ENCODE measurements at regions not wholly inside any gene's neighbourhood (a gene's known extent, or its start where the extent isn't known, plus 50 kb on each side); places are given as distances from the start of the nearest gene placed in this dataset.
A peak's percentile ranks its signal among the peaks of the same experiment; 100 is the strongest.

DNA sequence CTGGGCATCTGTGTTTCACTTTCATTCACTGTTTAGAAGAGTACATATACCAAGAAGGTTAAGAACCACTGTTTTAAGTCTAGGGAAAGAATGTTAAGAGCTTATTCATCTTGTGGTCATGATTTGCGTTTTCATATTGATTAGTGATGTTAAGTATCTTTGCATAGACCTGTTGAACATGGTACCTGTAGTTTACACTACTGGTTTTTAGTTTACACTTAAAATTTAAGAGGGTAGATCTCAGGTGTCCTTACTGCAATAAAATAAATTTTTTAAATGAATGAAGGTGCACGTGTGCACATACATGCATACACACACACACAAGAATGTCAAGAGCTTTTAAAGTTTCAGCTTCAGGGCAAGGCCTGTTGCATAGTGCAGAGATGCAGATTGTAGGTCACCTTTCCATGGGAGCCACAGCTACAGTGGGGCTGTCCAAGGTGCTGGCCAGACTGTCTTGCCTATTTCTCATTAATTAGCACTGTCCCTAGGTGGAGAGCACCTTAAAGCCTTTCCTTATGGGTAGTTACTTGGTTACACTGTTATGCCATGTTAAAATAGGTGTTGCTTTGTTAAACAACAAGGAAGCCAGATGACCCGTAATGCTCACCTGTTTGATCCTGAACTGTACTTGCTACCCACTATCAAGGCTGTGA is 543.0 kb upstream of the DAB1 start:
- Histone ChIP-seq H3K4me3 (ENCODE audit: low read depth, low read length, poor library complexity, severe bottlenecking) (no peak overlapping the region), H3K27me3 (replicated peaks; ENCODE audit: insufficient read depth, low read depth, low read length, poor library complexity) (no peaks in the 10 kb centered on the region), H3K36me3 (ENCODE audit: insufficient read depth, low read length, poor library complexity, severe bottlenecking) (no peaks in the 10 kb centered on the region), H3K27ac (ENCODE audit: low read depth, low read length, poor library complexity, severe bottlenecking) (no peak overlapping the region), H3K9me3 (ENCODE audit: low read depth, low read length, poor library complexity, severe bottlenecking) (no peaks in the 10 kb centered on the region), H3K4me1 (ENCODE audit: insufficient read depth, low read length, poor library complexity, severe bottlenecking) (peaks cover 5% of the 10 kb centered on the region)
- TF ChIP-seq EZH2 (IDR thresholded peaks at IDR 0.05; ENCODE audit: borderline replicate concordance, low read depth, low read length, poor library complexity, severe bottlenecking): no peak
- TF ChIP-seq, protein P1, sequence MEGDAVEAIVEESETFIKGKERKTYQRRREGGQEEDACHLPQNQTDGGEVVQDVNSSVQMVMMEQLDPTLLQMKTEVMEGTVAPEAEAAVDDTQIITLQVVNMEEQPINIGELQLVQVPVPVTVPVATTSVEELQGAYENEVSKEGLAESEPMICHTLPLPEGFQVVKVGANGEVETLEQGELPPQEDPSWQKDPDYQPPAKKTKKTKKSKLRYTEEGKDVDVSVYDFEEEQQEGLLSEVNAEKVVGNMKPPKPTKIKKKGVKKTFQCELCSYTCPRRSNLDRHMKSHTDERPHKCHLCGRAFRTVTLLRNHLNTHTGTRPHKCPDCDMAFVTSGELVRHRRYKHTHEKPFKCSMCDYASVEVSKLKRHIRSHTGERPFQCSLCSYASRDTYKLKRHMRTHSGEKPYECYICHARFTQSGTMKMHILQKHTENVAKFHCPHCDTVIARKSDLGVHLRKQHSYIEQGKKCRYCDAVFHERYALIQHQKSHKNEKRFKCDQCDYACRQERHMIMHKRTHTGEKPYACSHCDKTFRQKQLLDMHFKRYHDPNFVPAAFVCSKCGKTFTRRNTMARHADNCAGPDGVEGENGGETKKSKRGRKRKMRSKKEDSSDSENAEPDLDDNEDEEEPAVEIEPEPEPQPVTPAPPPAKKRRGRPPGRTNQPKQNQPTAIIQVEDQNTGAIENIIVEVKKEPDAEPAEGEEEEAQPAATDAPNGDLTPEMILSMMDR (conservative IDR thresholded peaks at IDR 0.05; ENCODE audit: low read depth, low read length): no peak
- CTCF ChIA-PET: no interaction called here
- BruUV-seq (replicated peaks): no TSS peak
- peak; percentile 15 for DNase-seq (ENCODE audit: low spot score)
- intact Hi-C loops (cut with micrococcal nuclease; ENCODE audit: unreplicated experiment): no loop called here
- POLR2A ChIA-PET (ENCODE audit: low non-redundant PET): no interaction called here

DNA sequence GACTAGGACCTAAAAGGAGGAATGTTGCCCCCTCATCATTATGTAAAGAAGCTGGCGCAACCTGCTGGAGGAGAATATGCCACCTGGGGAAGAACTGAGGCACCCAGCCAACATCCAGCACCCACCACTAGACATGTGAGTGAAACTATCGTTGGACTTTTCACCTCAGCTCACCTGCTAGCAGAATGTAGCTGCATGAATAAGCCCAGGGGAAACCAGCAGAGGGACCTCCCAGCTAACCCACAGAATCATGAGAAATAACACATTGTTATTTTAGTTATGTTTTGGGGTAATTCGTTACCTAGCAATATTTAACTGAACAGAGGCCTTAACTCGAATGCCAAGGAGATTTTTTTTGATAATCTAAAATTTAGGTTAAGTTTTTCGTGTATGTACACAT is 542.5 kb upstream of the DAB1 start:
- ChIA-PET CTCF (no interaction called here), POLR2A (ENCODE audit: low non-redundant PET) (no interaction called here)
- Histone ChIP-seq H3K36me3 (ENCODE audit: insufficient read depth, low read length, poor library complexity, severe bottlenecking) (no peaks in the 10 kb centered on the region), H3K4me3 (ENCODE audit: low read depth, low read length, poor library complexity, severe bottlenecking) (no peak overlapping the region), H3K27ac (ENCODE audit: low read depth, low read length, poor library complexity, severe bottlenecking) (no peak overlapping the region), H3K4me1 (ENCODE audit: insufficient read depth, low read length, poor library complexity, severe bottlenecking) (peaks cover 5% of the 10 kb centered on the region), H3K27me3 (replicated peaks; ENCODE audit: insufficient read depth, low read depth, low read length, poor library complexity) (no peaks in the 10 kb centered on the region), H3K9me3 (ENCODE audit: low read depth, low read length, poor library complexity, severe bottlenecking) (no peaks in the 10 kb centered on the region)
- intact Hi-C loops (cut with micrococcal nuclease; ENCODE audit: unreplicated experiment): no loop called here
- no peak for DNase-seq (ENCODE audit: low spot score)
- no TSS peak for BruUV-seq (replicated peaks)
- TF ChIP-seq EZH2 (IDR thresholded peaks at IDR 0.05; ENCODE audit: borderline replicate concordance, low read depth, low read length, poor library complexity, severe bottlenecking): no peak
- TF ChIP-seq, protein P1 (conservative IDR thresholded peaks at IDR 0.05; ENCODE audit: low read depth, low read length): no peak

DNA sequence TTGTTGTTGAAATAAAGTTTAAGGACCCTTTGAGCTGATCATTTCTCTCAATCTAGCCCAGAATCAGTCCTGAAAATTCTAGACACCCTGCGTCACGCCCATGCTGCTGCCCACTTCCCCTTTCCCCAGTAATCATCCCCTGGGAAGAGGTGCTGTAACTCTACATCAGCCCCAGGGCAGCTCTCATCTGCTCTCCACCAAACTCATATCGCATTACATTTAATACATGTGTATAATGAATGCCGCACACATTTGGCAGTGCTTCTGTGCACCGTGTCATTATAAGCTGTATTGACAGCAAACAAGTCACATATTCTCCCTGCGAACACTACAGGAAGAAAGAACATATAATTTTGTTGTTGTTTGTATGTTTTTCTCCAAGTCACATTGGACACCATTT is 539.7 kb upstream of the DAB1 start:
- TF ChIP-seq, protein P1 (conservative IDR thresholded peaks at IDR 0.05; ENCODE audit: low read depth, low read length): no peak
- no peak for TF ChIP-seq EZH2 (IDR thresholded peaks at IDR 0.05; ENCODE audit: borderline replicate concordance, low read depth, low read length, poor library complexity, severe bottlenecking)
- DNase-seq (ENCODE audit: low spot score): peak; percentile 59
- intact Hi-C loops (cut with micrococcal nuclease; ENCODE audit: unreplicated experiment): no loop called here
- H3K27ac ChIP-seq (ENCODE audit: low read depth, low read length, poor library complexity, severe bottlenecking): no peak overlapping the region
- ChIA-PET CTCF (no interaction called here), POLR2A (ENCODE audit: low non-redundant PET) (no interaction called here)
- H3K4me3 ChIP-seq (ENCODE audit: low read depth, low read length, poor library complexity, severe bottlenecking): no peak overlapping the region
- BruUV-seq (replicated peaks): no TSS peak
- H3K36me3 ChIP-seq (ENCODE audit: insufficient read depth, low read length, poor library complexity, severe bottlenecking): no peaks in the 10 kb centered on the region
- H3K27me3 ChIP-seq (replicated peaks; ENCODE audit: insufficient read depth, low read depth, low read length, poor library complexity): no peaks in the 10 kb centered on the region
- H3K9me3 ChIP-seq (ENCODE audit: low read depth, low read length, poor library complexity, severe bottlenecking): no peaks in the 10 kb centered on the region
- peaks cover 5% of the 10 kb centered on the region for H3K4me1 ChIP-seq (ENCODE audit: insufficient read depth, low read length, poor library complexity, severe bottlenecking)
